Ramos (cell line): ENCODE measurements at regions not wholly inside any gene's neighbourhood (a gene's known extent, or its start where the extent isn't known, plus 50 kb on each side); places are given as distances from the start of the nearest gene placed in this dataset.

Experiments
- in situ Hi-C: fragments of 300-500 bp; cut with MboI; formaldehyde crosslinking; loops from one replicate; pipeline ENCODE4 v1.14.3; 2022; ENCODE audit warnings: low sequenced_read_pairs; ENCODE audit not compliant: unreplicated experiment

- in situ Hi-C loops: no loop called here
These were observed 2437.0 kb downstream of the PCDH9 start for GRCh38 chr13:64793131-64793530.

- in situ Hi-C loops: no loop called here
These were observed 2438.8 kb downstream of the PCDH9 start for GRCh38 chr13:64791373-64791772.

DNA sequence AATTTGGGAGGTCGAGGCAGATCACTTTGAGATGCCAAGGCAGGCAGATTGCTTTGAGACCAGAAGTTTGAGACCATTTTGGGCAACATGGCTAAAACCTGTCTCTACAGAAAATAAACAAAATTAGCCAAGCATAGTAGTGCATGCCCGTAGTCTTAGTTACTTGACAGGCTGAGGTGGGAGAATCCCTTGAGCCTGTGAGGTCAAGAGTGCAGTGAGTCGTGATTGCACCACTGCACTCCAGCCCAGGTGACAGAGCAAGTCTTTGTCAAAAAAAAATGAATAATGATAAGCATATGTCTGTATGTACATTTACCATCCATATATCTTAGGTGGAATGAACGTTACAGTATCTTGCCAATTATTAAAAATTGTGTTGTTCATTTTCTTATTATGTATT lies 2447.7 kb downstream of the PCDH9 start:
- in situ Hi-C loops: no loop called here

GRCh38 chr13:64778002-64778401 lies 2452.1 kb downstream of the PCDH9 start:
- in situ Hi-C loops: no loop called here

- in situ Hi-C loops: no loop called here
These were observed 2455.2 kb downstream of the PCDH9 start for GRCh38 chr13:64774915-64775314.

- in situ Hi-C loops: no loop called here
These were observed 2459.4 kb downstream of the PCDH9 start for GRCh38 chr13:64770743-64771142.

- in situ Hi-C loops: no loop called here
These were observed 2463.1 kb downstream of the PCDH9 start for GRCh38 chr13:64767054-64767453.

- in situ Hi-C loops: no loop called here
These were observed 2464.5 kb downstream of the PCDH9 start for GRCh38 chr13:64765636-64766035.

DNA sequence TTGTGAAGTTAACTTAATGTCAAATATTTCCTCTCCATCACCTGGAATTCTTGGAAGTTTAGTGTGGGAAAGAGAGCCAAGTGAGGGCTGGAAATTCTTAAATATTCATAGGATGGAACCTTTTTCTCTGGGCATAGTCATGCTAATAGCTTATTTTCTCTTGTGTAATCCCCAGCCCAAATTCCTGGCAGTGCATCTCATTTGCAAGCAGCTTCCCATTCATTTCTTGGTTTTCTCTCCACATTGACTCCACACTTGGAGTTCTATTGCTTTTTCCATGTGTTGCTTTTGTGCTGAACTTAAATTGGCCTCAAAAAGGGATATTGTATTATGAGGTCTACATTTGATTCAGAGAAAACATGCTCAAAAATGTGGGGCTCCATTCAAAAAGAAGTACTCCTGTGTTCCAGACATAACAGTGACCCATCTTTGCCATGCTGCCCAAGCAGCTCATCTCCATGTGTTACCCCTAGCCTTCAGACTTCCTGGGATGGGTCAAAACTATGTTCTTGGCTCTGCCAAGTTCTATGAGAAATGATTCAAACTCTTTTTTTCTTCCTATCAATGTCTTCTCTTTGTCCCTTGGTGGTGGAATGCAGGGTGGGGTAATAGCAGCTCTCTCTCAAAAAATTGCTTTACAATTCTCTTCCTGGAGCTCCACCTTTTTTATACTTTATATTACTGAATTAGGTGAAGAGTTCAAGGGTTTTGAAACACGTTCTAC lies 2471.5 kb downstream of the PCDH9 start:
- in situ Hi-C loops: no loop called here

DNA sequence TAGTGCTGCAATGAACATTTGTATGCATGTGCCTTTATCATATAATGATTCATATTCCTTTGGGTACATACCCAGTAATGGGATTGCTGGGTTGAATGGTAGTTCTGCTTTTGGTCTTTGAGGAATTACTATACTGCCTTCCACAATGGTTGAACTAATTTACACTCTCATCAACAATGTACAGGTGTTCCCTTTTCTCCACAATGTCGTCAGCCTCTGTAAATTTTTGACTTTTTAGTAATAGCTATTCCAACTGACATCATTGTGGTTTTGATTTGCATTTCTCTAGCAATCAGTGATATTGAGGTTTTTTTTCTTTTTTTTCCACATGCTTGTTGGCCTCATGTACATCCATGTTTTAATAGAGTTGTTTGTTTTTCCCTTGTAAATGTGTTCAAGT lies 2473.5 kb downstream of the PCDH9 start:
- in situ Hi-C loops: no loop called here

DNA sequence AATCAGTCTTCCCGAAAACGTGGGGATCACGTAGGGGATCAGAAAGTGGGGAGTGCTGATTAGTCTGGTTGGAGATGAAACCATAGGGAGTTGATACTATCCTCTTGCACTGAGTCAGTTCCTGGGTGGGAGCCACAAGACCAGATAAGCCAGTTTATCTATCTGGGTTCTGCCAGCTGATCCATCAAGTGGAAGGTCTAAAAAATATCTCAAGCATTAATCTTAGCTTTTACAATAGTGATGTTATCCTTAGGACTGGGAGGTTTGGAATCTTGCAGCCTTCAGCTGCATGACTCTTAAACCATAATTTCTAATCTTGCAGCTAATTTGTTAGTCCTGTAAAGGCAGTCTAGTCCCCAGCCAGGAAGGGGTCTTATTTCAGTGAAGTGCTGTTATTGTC lies 2474.2 kb downstream of the PCDH9 start:
- in situ Hi-C loops: no loop called here

GRCh38 chr13:64753233-64754000 lies 2476.7 kb downstream of the PCDH9 start:
- in situ Hi-C loops: no loop called here

DNA sequence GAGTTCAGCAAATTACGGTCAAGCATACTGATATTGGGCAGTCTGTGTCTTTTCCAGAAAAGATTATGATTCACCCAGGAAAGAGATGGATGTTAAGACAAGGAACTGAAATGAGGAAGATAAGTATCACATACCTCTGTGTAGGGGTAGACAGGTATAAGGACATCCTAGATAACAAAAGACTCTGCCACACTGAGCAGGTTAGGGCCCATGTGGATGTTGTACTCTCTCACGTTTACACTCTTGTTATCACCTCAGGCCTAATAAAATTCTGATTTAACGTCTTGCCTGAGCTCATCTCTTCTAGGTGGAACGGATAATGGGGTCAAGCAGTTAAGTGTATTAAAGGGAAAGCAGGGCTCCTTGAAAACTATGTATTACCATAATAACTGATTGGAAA lies 2480.8 kb downstream of the PCDH9 start:
- in situ Hi-C loops: no loop called here

GRCh38 chr13:64746845-64747244 lies 2483.3 kb downstream of the PCDH9 start:
- in situ Hi-C loops: no loop called here

GRCh38 chr13:64740493-64740892 lies 2489.6 kb downstream of the PCDH9 start:
- in situ Hi-C loops: no loop called here

- in situ Hi-C loops: no loop called here
These were observed 2504.6 kb downstream of the PCDH9 start for GRCh38 chr13:64725492-64725891.

GRCh38 chr13:64723724-64724123 lies 2506.4 kb downstream of the PCDH9 start:
- in situ Hi-C loops: no loop called here

- in situ Hi-C loops: no loop called here
These were observed 2512.0 kb downstream of the PCDH9 start for GRCh38 chr13:64718116-64718515.

DNA sequence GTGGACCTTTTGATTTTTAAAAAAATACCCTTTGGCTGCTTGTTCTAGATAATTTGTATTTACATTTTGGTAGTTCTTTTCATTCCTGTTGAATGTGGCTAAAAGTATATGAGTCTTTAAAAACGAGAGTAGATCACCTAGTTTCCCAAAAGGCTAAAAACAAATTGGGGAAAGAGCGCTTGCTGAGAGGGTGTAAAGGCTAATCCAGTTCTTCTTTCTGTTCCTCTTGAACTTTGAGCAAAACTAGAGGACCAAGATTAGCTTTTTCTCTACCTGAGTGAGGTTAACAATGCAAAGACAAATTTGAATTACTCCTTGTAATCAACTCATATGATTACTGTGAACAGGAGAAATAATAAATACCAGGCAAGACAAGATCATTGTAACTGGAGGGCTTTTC lies 2513.2 kb downstream of the PCDH9 start:
- in situ Hi-C loops: no loop called here

DNA sequence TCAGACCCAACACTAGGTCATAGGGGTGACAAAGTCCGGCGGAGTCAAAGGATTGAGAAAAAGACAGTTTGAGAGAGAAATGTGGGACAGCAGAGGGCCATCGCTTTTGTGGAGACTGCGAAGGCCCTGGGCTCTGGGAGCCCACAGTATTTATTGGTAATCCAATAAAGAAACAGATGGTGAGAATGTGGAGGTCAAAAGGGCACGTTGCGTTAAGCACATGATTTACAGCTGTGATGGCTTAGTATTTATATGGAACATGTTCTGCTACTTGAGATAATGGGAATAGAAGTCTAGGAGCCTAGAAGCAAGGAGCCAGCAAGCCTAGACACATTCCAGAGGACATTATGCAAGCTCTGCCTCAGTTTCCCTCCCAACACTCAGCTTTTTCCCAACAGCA lies 2521.1 kb downstream of the PCDH9 start:
- in situ Hi-C loops: no loop called here

DNA sequence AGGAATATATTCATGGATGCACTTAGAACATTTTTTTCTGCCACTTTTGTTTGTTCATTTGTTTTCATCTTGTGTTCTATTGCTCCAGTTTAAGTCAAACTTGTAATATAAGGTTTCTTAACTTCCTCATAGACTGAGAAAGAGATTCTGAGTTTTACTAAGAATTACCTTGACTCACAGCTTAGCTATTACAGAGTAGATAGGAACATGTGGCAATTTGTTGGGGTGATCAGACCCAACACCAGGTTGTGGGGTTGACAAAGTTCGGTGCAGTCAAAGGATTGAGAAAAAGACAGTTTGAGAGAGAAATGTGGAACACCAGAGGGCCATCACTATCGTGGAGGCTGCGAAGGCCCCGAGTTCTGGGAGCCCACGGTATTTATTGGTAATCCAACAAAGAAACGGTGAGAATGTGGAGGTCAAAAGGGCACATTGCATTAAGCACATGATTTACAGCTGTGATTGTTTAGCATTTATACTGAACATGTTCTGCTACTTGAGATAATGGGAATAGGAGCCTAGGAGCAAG lies 2526.0 kb downstream of the PCDH9 start:
- in situ Hi-C loops: no loop called here

GRCh38 chr13:64697226-64697625 lies 2532.9 kb downstream of the PCDH9 start:
- in situ Hi-C loops: no loop called here
